ENCODE measurements at regions not wholly inside any gene's neighbourhood (a gene's known extent, or its start where the extent isn't known, plus 50 kb on each side); places are given as distances from the start of the nearest gene placed in this dataset.
"Not testable (repeated sequence)": the region's sequence is repeated elsewhere in the genome, so short reads cannot be mapped to it uniquely, and the experiment has no call there.

DNA sequence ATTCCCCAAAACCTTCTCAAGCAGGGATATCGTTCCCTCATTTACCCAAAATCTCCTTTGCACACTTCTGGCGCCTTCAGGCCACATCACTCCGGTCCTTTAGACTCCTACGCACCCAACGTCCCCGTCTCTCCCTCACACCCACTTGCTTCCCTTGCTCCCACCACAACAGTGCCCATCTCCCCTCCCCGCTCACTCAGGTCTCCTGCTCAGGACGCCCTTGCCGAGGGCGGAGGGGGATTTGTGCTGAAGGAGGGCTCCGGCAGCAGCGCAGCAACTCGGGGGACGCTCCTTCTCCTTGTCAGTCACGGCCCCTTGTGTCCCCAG, 71.6 kb downstream of the PCMTD2 start:
- not testable (repeated sequence) for H3K9ac ChIP-seq (ENCODE audit: low read depth, low read length); H3K36me3 ChIP-seq (ENCODE audit: insufficient read depth, low read depth, low read length); H3K27ac ChIP-seq (ENCODE audit: low read length)

DNA sequence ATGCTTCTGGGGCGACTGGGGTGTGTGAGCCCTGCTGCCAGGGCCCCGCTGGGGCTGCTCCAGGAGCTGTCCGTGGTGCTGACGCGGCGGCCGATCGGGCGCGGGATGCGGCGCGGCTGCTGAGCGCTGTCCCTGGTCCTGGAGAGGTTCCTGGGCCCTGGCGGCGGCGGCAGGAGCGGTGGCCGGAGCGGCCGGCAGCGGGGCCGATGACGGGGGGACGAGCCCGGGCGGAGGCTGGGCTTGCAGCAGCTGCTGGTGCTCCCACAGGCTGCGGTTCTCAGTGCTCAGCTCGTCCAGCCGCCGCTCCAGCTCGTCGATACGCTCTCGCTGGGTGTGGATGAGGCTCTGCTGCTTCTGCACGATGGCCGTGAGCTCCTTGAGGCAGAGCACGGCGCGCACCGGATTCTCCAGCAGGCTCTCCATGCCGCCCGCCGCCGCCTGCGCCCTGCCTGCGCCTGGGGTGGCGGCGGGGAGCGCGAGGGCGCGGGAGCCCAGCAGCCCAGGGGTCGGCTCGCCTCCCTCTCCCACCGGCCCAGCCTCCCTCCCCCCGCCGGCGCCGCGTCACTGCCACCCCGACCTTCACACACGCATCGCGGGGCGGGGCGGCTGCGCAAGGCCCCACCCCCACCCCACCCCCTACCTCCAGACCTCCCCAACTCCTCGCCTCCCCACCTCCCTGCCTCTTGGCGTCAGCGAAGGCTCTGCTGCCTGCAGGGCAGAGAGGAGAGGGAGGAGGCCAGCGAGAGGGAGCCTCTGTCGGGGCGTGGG, 72.2 kb downstream of the PCMTD2 start:
- H3K4me1 ChIP-seq (ENCODE audit: insufficient read depth, low read length); H3K9ac ChIP-seq (ENCODE audit: low read depth, low read length); H3K4me3 ChIP-seq (ENCODE audit: low read length); H3K27ac ChIP-seq (ENCODE audit: low read length); H3K36me3 ChIP-seq (ENCODE audit: insufficient read depth, low read depth, low read length); H3K9me3 ChIP-seq (ENCODE audit: insufficient read depth, low read depth, low read length): not testable (repeated sequence)
- H3K27me3 ChIP-seq (ENCODE audit: insufficient read depth, low read length): peaks cover 15% of the 10 kb centered on the region

More for the DNA sequence above, 71.6 kb downstream of the PCMTD2 start:
- H3K4me3 ChIP-seq (ENCODE audit: low read length); H3K9me3 ChIP-seq (ENCODE audit: insufficient read depth, low read depth, low read length); H3K4me1 ChIP-seq (ENCODE audit: insufficient read depth, low read length): not testable (repeated sequence)
- peaks cover 15% of the 10 kb centered on the region for H3K27me3 ChIP-seq (ENCODE audit: insufficient read depth, low read length)

DNA sequence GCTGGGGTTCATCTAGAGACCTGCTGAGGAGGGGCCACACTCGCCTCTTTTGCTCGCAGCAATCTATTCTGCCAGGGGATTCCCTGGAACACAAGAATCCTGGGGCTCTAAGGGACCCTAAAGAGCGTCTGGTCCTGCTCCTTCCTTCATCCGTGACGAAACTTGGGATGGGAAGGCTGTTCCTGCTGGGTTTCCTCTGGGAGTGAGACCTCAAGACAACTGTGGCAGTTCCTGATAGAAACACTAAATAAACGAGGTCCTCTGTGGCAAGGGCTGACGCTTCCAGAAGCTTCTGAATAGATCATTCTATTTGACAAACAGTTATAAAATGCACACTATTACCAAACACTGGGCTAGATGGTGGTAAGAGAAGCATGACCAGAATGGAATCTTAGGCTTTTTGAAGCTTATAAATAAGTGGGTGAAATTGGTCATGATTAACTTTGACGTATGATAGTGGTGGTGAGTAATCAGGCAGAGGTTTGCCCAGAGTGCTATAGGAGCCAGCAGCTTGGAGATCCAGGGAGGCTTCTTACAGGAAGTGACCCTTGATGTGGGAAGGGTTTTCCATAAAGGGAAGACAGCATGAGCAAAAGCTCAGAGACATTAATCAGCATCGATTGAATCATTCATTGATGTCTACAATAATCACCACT, 73.2 kb downstream of the PCMTD2 start:
- not testable (repeated sequence) for H3K4me1 ChIP-seq (ENCODE audit: insufficient read depth, low read length); H3K9ac ChIP-seq (ENCODE audit: low read depth, low read length); H3K27ac ChIP-seq (ENCODE audit: low read length); H3K9me3 ChIP-seq (ENCODE audit: insufficient read depth, low read depth, low read length); H3K36me3 ChIP-seq (ENCODE audit: insufficient read depth, low read depth, low read length)
- H3K4me3 ChIP-seq (ENCODE audit: low read length): peak overlapping the region; percentile 30; the same call in 1 of the 2 replicates
- H3K27me3 ChIP-seq (ENCODE audit: insufficient read depth, low read length): peaks cover 15% of the 10 kb centered on the region

GRCh38 chr20:64332627-64333026, 77.1 kb downstream of the PCMTD2 start:
- H3K4me1 ChIP-seq (ENCODE audit: insufficient read depth, low read length); H3K9ac ChIP-seq (ENCODE audit: low read depth, low read length); H3K36me3 ChIP-seq (ENCODE audit: insufficient read depth, low read depth, low read length); H3K27ac ChIP-seq (ENCODE audit: low read length); H3K9me3 ChIP-seq (ENCODE audit: insufficient read depth, low read depth, low read length); H3K4me3 ChIP-seq (ENCODE audit: low read length): not testable (repeated sequence)
- H3K27me3 ChIP-seq (ENCODE audit: insufficient read depth, low read length): peaks cover 15% of the 10 kb centered on the region
